GM21528 (cell line): ENCODE measurements at regions not wholly inside any gene's neighbourhood (a gene's known extent, or its start where the extent isn't known, plus 50 kb on each side); places are given as distances from the start of the nearest gene placed in this dataset.
"Not testable (repeated sequence)": the region's sequence is repeated elsewhere in the genome, so short reads cannot be mapped to it uniquely, and the experiment has no call there.

Source experiments
- ATAC-seq: cut with Tn5 transposase; IDR thresholded peaks from one replicate; pipeline ENCODE4 v1.9.1; 2021; ENCODE audit warnings: mild to moderate bottlenecking, moderate library complexity; ENCODE audit not compliant: unreplicated experiment, low FRiP score

GRCh38 chr14:30349520-30349919 lies 209.4 kb upstream of the G2E3 start:
- ATAC-seq, result no peak

DNA sequence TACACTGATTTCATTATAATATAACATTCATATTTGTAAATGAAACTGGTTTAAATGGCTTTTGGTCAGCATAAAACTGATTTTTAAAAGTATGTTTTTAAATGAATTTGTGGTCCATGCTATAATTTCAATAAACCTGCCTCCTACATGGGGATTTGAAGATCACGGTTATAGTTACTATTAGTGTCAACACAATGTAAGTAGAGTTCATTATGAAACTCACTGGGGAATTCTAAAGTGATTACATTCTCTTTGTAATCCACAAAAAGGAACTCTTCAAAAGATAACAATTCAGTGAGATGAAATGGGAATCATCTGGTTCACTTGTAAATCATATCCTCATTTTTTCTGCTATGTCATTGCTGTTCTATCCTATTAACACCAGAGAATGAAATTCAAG lies 204.5 kb upstream of the G2E3 start:
- ATAC-seq, result no peak

GRCh38 chr14:30355431-30355913 lies 203.5 kb upstream of the G2E3 start:
- ATAC-seq, result peak; percentile 76

GRCh38 chr14:30356438-30357202 lies 202.3 kb upstream of the G2E3 start:
- no peak for ATAC-seq

DNA sequence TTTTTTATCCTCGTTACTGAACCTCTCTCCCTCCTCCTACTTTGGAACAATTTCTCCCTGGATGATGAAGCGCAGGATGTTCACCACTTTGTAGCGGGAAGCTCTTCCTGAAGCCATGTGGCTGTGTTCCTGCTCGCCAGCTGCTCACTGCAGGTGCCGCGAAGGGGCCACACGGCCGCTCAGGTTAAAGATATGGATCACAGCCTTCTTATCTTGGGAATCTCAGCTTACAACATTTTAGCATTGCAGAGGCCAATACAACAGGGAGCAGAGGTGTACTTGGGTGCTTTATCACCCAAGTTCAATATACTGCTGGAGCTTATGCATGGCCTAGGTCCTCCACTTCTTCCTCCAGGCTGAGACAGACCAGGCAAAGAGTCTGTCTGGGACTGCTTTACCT lies 201.2 kb upstream of the G2E3 start:
- ATAC-seq, result no peak

DNA sequence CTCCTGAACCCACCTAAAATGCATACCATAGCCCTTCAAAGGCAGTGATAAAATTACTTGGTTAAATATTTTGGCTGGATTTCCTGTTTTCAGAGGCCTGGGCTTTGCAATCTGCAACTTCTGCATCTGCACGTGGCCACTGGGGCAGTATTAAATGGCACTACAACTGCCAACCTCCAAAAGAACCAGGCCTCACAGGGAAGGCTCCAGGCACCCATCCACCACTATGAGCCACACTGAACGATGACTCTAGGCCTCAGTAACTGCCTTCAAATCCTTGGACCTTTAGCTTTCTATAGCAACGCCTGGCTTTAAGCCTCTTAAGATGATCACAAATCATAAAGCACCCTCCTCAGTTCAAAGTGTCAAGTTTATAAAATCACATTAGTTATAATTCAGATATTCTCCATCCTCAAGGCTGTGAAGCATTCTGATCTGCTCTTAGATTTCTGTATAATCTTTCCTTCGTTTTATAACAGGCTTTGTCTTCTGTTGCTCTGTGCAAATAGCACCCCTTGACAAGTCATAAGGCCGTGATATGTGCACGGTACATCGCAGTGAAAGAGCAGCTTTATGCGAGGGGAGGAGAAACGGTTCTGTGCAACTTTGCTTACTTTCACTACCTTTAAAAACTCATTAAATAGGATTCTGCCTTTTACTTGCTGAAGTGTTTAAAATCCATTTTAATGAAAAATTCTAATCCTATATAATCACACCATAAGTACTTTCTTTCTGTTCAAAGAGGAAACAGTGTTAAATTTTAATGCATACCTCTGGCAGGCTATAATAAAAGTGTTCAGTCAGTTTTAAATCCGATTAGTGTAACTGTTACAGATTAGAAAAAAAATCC lies 196.4 kb upstream of the G2E3 start:
- ATAC-seq, result no peak

DNA sequence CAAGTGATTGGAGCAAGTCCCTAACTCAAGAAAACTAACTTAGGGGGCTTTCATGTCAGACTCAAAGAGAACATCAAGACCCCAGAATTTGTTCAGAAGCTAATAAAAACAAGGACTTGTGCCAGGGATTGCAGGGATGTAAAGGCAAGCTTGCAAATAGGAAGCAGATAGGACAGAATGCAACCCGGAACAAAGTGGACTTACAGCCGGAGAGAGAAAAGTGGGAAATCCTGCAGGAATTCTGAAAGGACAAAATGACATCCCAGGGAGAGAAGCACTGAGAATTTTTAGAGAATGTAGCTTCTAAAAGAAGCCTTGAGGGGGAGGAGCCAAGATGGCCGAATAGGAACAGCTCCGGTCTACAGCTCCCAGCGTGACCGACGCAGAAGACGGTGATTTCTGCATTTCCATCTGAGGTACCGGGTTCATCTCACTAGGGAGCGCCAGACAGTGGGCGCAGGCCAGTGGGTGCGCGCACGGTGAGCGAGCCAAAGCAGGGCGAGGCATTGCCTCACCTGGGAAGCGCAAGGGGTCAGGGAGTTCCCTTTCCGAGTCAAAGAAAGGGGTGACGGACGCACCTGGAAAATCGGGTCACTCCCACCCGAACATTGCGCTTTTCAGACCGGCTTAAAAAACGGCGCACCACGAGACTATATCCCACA lies 195.6 kb upstream of the G2E3 start:
- not testable (repeated sequence) for ATAC-seq

DNA sequence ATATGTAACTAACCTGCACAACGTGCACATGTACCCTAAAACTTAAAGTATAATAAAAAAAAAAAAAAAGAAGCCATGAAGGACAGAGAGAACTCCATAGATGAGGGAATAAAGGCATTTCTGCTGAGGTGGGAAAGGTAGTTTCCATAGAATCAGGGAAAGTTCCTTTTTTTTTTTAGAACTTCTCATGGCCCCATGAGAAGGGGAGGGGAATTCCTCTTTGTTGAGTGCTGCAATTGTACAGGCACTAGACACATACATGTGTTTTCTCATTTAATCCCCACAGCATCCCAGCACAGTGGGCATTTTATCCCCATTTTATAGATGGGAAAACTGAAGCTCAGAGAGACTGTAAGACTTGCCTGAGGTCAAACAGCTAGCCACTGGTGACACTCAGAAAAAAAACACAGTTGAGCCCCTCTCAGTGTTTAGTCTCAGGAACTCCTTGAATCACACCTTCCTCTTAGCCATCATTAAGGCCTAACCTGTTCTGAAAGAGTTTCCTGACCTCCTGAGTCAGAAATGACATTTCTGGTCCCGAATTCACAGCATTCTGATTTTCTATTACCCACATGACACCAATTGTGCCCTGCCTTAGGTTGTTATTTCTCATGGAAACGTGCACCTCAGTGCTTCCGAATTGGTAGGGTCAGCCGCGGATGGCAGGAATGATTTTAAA lies 189.3 kb upstream of the G2E3 start:
- ATAC-seq, result no peak

DNA sequence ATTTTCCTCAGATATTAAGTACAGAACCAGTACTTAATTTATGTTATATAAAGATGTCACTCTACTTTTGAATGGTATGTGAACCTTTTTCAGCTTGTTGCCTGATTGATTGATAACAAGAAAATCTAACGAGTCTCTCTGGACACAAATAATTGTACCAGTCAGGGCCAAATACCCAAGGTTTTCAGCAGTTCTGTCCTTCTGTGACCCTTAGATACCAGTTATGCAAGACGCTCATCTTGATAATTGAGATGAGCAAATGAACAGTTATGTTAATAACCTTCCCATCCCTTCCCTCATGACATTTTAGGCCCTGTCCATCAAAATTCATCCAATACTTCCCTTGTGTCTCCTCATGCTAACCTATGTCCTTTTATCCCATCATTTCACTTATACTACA lies 185.9 kb upstream of the G2E3 start:
- ATAC-seq, result no peak

DNA sequence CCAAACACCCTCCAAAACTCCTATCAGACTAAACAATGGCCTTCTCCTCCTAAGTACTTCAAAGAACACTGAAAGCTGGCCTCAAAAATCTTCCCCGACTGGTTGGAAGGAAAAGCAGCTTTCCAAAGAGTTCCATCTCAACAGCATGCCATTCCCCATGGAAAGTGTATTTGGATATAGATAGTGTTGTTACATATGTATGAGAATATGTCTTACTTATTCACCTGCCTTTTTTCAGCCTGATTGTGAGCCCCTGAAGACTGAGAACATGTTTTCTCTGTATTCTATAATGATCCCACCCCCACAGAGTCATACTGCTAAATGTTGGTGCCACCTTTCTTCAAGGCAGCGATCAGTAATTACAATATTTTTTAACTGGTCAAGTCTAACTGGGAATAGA lies 185.4 kb upstream of the G2E3 start:
- no peak for ATAC-seq

- peak; percentile 95 for ATAC-seq
Measured at GRCh38 chr14:30375296-30375892, 183.6 kb upstream of the G2E3 start.

- no peak for ATAC-seq
Measured at GRCh38 chr14:30381861-30382480, 177.0 kb upstream of the G2E3 start.

- ATAC-seq, result no peak
Measured at GRCh38 chr14:30385925-30386324, 173.0 kb upstream of the G2E3 start.

GRCh38 chr14:30387871-30388270 lies 171.1 kb upstream of the G2E3 start:
- no peak for ATAC-seq

GRCh38 chr14:30389134-30389876 lies 169.7 kb upstream of the G2E3 start:
- ATAC-seq, result no peak

GRCh38 chr14:30389877-30390385 lies 169.0 kb upstream of the G2E3 start:
- no peak for ATAC-seq

DNA sequence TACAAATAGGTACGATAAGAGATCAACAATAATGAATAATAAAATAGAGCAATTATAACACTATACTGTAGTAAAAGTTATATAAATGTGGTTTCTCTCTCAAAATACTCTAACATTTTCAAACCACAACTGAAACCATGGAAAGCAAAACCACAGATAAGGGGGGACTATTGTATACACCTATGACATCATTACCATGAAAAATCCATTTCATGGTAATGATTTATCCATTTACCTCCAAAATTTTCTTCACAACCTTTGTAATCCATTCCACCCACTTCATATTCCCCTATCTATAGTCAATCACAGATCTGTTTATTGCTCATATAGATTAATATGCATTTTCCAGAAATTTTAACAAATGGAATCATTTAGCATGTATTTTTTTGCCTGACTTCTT lies 163.9 kb upstream of the G2E3 start:
- ATAC-seq, result no peak

GRCh38 chr14:30402846-30403245 lies 156.1 kb upstream of the G2E3 start:
- ATAC-seq, result no peak

DNA sequence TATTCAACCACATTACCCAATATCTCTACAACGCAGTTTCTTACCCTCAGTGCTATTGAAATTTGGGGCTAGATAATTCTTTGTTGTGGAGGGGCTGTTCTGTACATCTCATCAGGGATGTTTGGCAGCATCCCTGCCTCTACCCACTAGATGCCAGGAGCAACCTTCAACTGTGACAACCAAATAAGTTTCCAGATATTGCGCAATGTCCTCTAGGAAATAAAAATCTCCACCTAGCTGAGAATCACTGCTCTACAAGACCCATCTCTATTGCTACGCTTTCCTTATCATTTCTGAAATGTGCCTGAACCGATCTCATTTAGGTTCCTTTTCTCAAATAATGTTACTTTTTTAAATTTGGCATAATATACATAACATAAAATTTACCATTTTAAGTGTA lies 155.2 kb upstream of the G2E3 start:
- no peak for ATAC-seq
